Cardiac fibroblast (primary cell): ENCODE measurements at regions not wholly inside any gene's neighbourhood (a gene's known extent, or its start where the extent isn't known, plus 50 kb on each side); places are given as distances from the start of the nearest gene placed in this dataset.

Source experiments
- DNase-seq, 2 donors: peaks; one replicate each; pipeline versions ENCODE4 v3.0.0 to v3.0.0-alpha.2; 2010; ENCODE audit warnings: low read depth in 2 of 2
- H3K4me3 ChIP-seq, 2 donors: replicated peaks in 1 of 2; 1 replicate in 1 of 2; 2 replicates in 1 of 2; pipeline ENCODE4 v1.5.1; 2011; ENCODE audit warnings: low read depth in 2 of 2, low read length in 2 of 2, mild to moderate bottlenecking in 2 of 2, moderate library complexity in 1 of 2
- TF ChIP-seq, protein P1 (sequence below): IDR thresholded peaks from one replicate; pipeline ENCODE4 v1.5.1; 2011; ENCODE audit warnings: low read depth, mild to moderate bottlenecking, low read length, inconsistent platforms

DNA sequence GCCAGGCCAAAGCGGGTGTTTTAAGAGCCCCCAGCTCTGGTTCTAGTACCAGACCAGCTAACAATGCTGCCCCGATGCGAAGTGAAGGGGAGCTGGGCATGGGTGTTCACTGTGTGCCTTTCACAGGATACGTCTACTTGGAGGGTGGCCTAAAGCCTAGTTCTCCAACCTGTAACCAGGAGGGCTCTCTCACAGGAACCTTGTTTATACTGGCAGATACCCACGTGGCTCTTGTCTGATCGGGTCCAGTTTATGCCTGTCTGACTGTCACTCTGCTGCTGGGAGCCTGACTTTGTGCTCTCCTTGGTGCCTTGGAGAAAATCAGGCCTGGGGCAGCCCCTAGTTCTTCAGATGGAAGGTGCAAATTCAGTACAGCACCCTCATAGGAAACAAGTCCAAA is 60.2 kb upstream of the RNF144B start:
- no peak for DNase-seq
- TF ChIP-seq, protein P1, sequence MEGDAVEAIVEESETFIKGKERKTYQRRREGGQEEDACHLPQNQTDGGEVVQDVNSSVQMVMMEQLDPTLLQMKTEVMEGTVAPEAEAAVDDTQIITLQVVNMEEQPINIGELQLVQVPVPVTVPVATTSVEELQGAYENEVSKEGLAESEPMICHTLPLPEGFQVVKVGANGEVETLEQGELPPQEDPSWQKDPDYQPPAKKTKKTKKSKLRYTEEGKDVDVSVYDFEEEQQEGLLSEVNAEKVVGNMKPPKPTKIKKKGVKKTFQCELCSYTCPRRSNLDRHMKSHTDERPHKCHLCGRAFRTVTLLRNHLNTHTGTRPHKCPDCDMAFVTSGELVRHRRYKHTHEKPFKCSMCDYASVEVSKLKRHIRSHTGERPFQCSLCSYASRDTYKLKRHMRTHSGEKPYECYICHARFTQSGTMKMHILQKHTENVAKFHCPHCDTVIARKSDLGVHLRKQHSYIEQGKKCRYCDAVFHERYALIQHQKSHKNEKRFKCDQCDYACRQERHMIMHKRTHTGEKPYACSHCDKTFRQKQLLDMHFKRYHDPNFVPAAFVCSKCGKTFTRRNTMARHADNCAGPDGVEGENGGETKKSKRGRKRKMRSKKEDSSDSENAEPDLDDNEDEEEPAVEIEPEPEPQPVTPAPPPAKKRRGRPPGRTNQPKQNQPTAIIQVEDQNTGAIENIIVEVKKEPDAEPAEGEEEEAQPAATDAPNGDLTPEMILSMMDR: no peak
- no peak overlapping the region for H3K4me3 ChIP-seq

DNA sequence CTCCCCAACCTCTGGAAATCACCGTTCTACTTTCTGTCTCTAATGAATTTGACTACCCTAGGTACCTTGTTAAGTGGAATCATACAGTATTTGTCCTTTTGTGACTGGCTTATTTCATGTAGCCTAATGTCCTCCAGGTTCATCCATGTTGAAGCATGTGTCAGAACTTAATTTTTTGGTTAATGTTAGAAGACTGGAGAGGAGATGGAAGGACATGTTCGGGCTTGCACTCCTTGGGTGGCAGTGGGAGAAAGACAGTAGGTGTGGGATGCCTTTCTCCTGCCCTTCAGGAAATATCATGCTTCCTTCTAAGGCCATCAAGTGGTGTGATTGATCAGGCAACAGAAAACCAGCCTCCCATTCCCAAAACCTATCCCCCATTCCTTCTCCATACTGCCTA is 61.1 kb upstream of the RNF144B start:
- no peak for DNase-seq
- no peak overlapping the region for H3K4me3 ChIP-seq
- TF ChIP-seq, protein P1: no peak

DNA sequence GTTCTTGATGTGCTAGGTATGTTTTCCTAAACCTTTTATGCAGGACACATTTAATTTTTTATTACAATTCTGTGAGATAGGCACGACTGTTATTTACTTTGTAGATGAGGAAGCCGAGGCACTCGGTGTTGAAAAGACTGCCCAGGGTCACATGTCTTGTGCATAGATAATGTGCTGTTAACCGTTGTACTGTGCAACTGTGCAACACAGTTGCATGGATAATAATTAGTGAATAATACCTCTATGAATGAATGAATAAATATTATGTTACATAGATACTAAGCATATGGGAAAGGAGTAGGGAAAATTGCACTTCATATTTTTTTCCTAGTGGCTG is 60.3 kb upstream of the DEK start:
- H3K4me3 ChIP-seq: no peak overlapping the region
- no peak for DNase-seq
- TF ChIP-seq, protein P1: no peak

DNA sequence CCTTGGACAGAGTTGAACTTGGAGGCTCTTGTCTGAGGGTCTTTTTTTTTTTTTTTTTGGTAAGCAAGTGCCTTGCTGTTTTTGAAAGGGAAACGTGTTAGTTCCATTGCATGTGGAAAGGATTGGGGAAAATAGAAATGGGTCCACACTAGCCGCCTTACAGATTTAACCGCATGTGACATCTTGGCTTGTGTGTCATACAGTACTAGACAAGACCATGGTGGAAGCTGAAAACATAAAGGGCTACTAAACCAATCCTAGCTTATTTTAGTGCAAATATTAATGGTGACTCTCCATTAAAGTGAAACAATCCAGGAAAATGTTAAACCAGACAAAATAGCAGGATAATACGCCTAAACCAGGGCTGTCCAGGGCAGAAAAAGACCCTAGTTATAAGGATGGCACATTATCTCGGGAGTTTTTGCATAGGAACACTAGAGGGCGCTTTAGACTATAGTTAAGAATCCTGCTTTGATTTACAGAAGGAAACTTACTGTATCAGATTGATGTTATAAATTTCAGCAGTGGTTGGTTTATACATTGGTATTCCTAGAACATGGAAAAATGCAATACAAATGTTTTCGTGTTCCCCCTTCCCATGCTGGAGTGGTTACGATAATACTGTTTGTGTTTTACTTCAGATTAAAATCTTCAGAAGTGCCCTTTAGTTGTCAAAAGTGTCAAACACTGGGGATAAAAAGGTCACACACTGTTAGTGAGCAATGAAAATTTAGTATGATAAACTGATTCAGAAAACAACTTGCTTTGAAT is 59.8 kb upstream of the DEK start:
- TF ChIP-seq, protein P1: peak; percentile 52
- DNase-seq: peak; percentile 62 to 74
- H3K4me3 ChIP-seq: no peak overlapping the region

DNA sequence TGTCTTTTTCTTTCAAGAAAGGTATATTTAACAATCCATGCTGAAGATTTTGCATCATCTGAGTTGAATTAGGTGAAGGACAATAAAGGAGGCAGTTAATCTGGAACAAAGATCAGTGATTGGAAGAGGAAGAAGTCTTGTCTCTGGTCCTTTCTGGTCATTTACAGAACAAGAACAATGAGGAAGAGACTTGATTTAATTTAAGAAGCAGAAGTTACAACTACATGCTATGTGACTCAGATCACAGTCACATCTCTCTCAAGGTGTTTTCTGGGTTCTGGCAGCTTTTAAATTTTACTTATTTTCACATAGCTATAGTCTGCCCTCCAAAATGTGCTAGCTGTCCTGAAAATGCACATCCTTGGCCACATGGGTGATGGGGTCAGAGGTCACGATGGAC is 53.5 kb upstream of the DEK start:
- TF ChIP-seq, protein P1: no peak

DNA sequence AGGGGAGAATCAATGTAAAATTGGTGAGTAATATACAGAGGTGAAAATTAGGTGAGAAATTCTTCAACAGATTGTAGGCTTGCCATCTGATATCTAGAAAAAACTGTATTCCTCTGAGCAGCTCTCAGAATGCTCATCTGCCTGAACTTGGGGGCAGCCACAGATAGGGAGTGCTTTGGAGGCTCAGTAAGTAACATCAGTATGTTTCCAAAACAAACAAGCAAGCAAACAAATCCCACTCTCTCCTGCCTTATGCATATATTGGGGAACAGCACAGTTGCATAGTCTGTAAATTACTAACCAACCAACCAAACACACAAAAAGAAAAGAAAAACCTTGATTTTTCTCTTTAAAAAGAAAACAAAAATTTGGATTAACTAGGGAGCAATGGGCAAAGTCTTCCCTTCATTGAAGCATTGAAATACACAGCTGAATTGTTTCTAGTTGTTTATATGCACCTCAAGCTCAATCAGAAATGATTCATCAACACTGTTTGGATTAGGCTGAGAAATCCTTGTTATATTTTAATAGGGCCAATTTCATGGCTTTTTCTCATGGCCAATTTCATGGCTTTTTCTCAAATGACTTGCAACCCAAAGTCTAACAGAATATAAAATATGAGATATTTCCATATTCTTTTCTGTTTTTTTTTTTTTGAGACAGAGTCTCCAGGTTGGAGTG is 50.1 kb upstream of the DEK start:
- DNase-seq: no peak
- no peak overlapping the region for H3K4me3 ChIP-seq
- TF ChIP-seq, protein P1: no peak

More for the DNA sequence above, 53.5 kb upstream of the DEK start:
- no peak for DNase-seq
- no peak overlapping the region for H3K4me3 ChIP-seq
